ENCODE measurements at regions not wholly inside any gene's neighbourhood (a gene's known extent, or its start where the extent isn't known, plus 50 kb on each side); places are given as distances from the start of the nearest gene placed in this dataset.

- Mint-ChIP-seq H3K9me3 (no peaks in the 10 kb centered on the region; a peak in 1 of 5 replicates), H3K4me1 (peaks cover 17 to 18% of the 10 kb centered on the region in 2 experiments), H3K27me3 (ENCODE audit: low read depth) (peaks cover 3% of the 10 kb centered on the region), H3K36me3 (ENCODE audit: insufficient read depth in 1 of 3, low read depth in 3 of 3) (no peaks in the 10 kb centered on the region; a peak in 1 of 7 replicates), H3K27ac (peak overlapping the region in 1 of 3 experiments; percentile 49; a peak in 2 of 7 replicates), H3K4me3 (no peak overlapping the region)
- Histone ChIP-seq H3K9ac (ENCODE audit: extremely low read depth, insufficient read length, low read length) (no peak overlapping the region), H3K27ac (ENCODE audit: insufficient read length, low read depth, low read length) (no peak overlapping the region), H3K23ac (ENCODE audit: insufficient read length, low read depth, low read length) (no peak overlapping the region), H3K79me1 (ENCODE audit: insufficient read depth, low read depth, low read length, poor library complexity, severe bottlenecking) (no peaks in the 10 kb centered on the region), H4K20me1 (ENCODE audit: control insufficient read depth, insufficient read depth, insufficient read length) (no peaks in the 10 kb centered on the region), H3K4me2 (ENCODE audit: insufficient read depth, insufficient read length, low read length) (no peak overlapping the region), H4K5ac (ENCODE audit: insufficient read length, low read depth, low read length) (no peak overlapping the region), H3K4me1 (ENCODE audit: insufficient read depth, low read length) (no peaks in the 10 kb centered on the region), H3K18ac (ENCODE audit: insufficient read length, low read depth, low read length) (no peak overlapping the region), H3K79me2 (ENCODE audit: insufficient read depth, low read length) (no peaks in the 10 kb centered on the region), H2BK20ac (ENCODE audit: low read depth, low read length, poor library complexity, severe bottlenecking) (no peak overlapping the region), H4K8ac (replicated peaks; ENCODE audit: insufficient read length, low read depth, low read length) (no peak overlapping the region), H3K23me2 (ENCODE audit: insufficient read length, low read depth, low read length, poor library complexity, severe bottlenecking) (no peaks in the 10 kb centered on the region), H2BK5ac (ENCODE audit: insufficient read length, low read length) (no peak overlapping the region), H2AFZ (ENCODE audit: low read length) (no peak overlapping the region), H3K56ac (ENCODE audit: insufficient read length, low read depth, low read length) (no peak overlapping the region), H3T11ph (ENCODE audit: low read length) (no peak overlapping the region), H3K14ac (ENCODE audit: insufficient read depth, low read length) (no peak overlapping the region), H2BK120ac (ENCODE audit: low read depth, low read length, poor library complexity, severe bottlenecking) (no peak overlapping the region), H2BK12ac (ENCODE audit: insufficient read length, low read depth, low read length) (no peak overlapping the region), H3K4ac (ENCODE audit: low read depth, low read length) (no peak overlapping the region), H3K27me3 (ENCODE audit: insufficient read depth, low read length) (no peaks in the 10 kb centered on the region), H2AK5ac (ENCODE audit: insufficient read length, low read length) (no peak overlapping the region), H4K91ac (ENCODE audit: insufficient read length, low read depth, low read length) (no peak overlapping the region), H3K9me3 (ENCODE audit: control insufficient read depth, low read depth, low read length) (no peaks in the 10 kb centered on the region), H2BK15ac (ENCODE audit: low read depth, low read length) (no peak overlapping the region)
- no CpG with 5 or more reads among the region's 3 CpGs for WGBS (ENCODE audit: extremely low coverage, insufficient read length, low lambda C conversion rate)
- no peak for DNase-seq
- no peak for TF ChIP-seq CTCF (conservative IDR thresholded peaks at IDR 0.05)
Measured at GRCh38 chr1:113247782-113248181, 142.5 kb upstream of the MAGI3 start.
